ENCODE measurements at regions not wholly inside any gene's neighbourhood (a gene's known extent, or its start where the extent isn't known, plus 50 kb on each side); places are given as distances from the start of the nearest gene placed in this dataset.
A peak's percentile ranks its signal among the peaks of the same experiment; 100 is the strongest.

DNA sequence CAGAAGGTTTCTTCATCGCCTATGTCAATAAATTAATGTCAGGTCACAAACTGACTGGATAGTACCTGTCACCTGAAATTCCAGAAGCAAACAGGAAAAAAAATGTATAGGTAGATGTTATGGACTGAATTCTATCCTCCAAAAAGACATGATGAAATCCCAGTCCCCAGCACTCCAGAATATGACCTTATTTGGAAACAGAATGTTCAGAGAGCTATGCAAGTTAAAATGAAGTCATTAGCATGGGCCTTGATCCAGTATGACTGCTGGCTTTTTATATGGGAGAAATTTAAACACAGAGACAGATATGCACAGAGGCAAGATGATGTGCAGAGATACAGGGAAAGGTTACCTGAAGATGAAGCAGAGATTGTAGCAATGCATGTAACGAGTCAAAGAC lies 953.4 kb downstream of the ZPLD1 start:
- TF ChIP-seq, protein P1, sequence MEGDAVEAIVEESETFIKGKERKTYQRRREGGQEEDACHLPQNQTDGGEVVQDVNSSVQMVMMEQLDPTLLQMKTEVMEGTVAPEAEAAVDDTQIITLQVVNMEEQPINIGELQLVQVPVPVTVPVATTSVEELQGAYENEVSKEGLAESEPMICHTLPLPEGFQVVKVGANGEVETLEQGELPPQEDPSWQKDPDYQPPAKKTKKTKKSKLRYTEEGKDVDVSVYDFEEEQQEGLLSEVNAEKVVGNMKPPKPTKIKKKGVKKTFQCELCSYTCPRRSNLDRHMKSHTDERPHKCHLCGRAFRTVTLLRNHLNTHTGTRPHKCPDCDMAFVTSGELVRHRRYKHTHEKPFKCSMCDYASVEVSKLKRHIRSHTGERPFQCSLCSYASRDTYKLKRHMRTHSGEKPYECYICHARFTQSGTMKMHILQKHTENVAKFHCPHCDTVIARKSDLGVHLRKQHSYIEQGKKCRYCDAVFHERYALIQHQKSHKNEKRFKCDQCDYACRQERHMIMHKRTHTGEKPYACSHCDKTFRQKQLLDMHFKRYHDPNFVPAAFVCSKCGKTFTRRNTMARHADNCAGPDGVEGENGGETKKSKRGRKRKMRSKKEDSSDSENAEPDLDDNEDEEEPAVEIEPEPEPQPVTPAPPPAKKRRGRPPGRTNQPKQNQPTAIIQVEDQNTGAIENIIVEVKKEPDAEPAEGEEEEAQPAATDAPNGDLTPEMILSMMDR (IDR thresholded peaks at IDR 0.05; ENCODE audit: borderline replicate concordance, insufficient read depth, low read depth, low read length) = no peak
- H3K4me3 ChIP-seq (ENCODE audit: low read depth, low read length) = no peak overlapping the region

GRCh38 chr3:103389356-103389755 lies 954.5 kb downstream of the ZPLD1 start:
- TF ChIP-seq, protein P1 (IDR thresholded peaks at IDR 0.05; ENCODE audit: borderline replicate concordance, insufficient read depth, low read depth, low read length) = no peak
- H3K4me3 ChIP-seq (ENCODE audit: low read depth, low read length) = no peak overlapping the region

DNA sequence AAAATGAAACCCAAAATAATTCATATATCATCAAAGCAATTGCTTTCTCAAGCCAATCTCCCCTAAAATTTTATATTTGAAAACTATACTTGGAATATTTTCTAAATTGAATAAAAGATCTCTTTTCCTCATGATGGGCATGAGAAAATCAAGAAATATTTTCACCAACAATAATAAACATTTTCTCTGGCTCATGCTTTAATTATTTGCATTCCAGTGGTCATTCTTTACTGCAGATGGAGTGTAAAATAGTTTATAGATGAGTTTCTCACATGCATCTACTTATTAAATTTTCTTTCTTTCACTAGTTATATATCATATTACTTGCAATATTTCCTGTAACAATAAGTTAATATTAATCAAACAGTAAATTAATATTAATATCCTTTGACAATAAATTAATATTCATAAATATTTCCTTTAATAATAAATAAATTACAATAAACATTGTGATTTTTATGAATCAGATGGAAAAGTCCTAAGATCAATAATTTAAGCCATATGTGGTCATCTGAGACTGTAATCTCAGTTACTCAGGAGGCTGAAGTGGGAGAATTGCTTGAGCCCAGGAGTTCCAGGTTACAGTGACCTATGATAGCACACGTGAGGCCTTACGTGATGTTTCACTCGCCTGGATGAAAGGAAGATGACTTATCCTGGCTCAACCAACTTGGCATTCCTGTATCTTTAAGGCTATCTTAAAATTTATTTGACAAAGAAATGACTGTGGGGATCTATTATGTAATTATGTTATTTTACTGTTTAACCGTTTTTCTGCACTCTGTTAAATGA lies 958.8 kb downstream of the ZPLD1 start:
- no peak overlapping the region for H3K4me3 ChIP-seq (ENCODE audit: low read depth, low read length)
- TF ChIP-seq, protein P1 (IDR thresholded peaks at IDR 0.05; ENCODE audit: borderline replicate concordance, insufficient read depth, low read depth, low read length) = no peak

- TF ChIP-seq, protein P1 (IDR thresholded peaks at IDR 0.05; ENCODE audit: borderline replicate concordance, insufficient read depth, low read depth, low read length) = no peak
- no peak overlapping the region for H3K4me3 ChIP-seq (ENCODE audit: low read depth, low read length)
Observed at GRCh38 chr3:103403191-103403590, 968.4 kb downstream of the ZPLD1 start.

GRCh38 chr3:103406320-103406850 lies 971.6 kb downstream of the ZPLD1 start:
- H3K4me3 ChIP-seq (ENCODE audit: low read depth, low read length) = no peak overlapping the region
- TF ChIP-seq, protein P1 (IDR thresholded peaks at IDR 0.05; ENCODE audit: borderline replicate concordance, insufficient read depth, low read depth, low read length) = no peak

DNA sequence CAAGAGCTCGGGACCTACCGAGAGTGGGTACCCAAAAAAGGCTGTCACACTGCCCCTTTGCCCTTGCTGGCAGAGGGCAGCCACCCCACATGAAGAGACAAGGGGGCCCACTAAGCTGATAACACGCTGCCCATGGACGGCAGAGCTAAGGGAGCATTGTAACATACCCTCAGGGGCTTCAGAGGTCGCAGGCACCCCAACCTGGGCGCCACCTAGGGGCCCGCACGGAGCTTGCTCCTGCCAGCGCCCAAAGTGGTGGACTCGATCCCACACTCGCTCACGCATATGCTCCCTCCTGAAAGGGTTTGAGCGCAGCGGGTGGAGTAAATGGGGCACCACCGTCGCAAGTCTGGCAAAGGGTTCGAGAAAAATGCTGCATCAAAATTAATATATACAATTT lies 975.4 kb downstream of the ZPLD1 start:
- no peak overlapping the region for H3K4me3 ChIP-seq (ENCODE audit: low read depth, low read length)
- TF ChIP-seq, protein P1 (IDR thresholded peaks at IDR 0.05; ENCODE audit: borderline replicate concordance, insufficient read depth, low read depth, low read length) = peak; percentile 55; the same call in 1 of the 2 replicates

GRCh38 chr3:103421460-103421859 lies 986.6 kb downstream of the ZPLD1 start:
- H3K4me3 ChIP-seq (ENCODE audit: low read depth, low read length) = no peak overlapping the region
- TF ChIP-seq, protein P1 (IDR thresholded peaks at IDR 0.05; ENCODE audit: borderline replicate concordance, insufficient read depth, low read depth, low read length) = no peak
